ENCODE measurements at regions not wholly inside any gene's neighbourhood (a gene's known extent, or its start where the extent isn't known, plus 50 kb on each side); places are given as distances from the start of the nearest gene placed in this dataset.
"Not testable (repeated sequence)": the region's sequence is repeated elsewhere in the genome, so short reads cannot be mapped to it uniquely, and the experiment has no call there.

DNA sequence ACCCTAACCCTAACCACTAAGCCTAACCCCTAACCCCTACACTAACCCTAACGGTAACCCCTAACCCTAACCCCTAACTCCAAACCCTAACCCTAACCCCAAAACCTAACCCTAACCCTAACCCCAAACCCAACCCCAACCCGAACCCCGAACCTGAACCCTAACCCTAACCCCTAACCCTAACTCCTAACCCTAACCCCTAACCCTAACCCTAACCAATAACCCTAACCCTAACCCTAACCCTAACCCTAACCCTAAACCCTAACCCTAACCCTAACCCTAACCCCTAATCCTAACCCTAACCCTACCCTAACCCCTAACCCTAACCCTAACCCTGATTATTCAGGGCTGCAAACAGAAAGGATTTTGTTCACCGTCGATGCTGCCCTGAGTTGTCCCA is 144.6 kb upstream of the DUSP22 start:
- not testable (repeated sequence) for DNase-seq (ENCODE audit: low read depth)

GRCh38 chr6:148051-148984 is 144.0 kb upstream of the DUSP22 start:
- TF ChIP-seq CTCF (IDR thresholded peaks at IDR 0.05; ENCODE audit: low read depth, low read length) = peak; percentile 57
- H3K4me3 ChIP-seq (ENCODE audit: low read depth, low read length) = not testable (repeated sequence)
- DNase-seq (ENCODE audit: low read depth) = peak; percentile 85

More for the DNA sequence above, 144.6 kb upstream of the DUSP22 start:
- H3K4me3 ChIP-seq (ENCODE audit: low read depth, low read length) = not testable (repeated sequence)

- not testable (repeated sequence) for H3K4me3 ChIP-seq (ENCODE audit: low read depth, low read length); DNase-seq (ENCODE audit: low read depth)
These were observed 142.1 kb upstream of the DUSP22 start for GRCh38 chr6:150147-150546.

DNA sequence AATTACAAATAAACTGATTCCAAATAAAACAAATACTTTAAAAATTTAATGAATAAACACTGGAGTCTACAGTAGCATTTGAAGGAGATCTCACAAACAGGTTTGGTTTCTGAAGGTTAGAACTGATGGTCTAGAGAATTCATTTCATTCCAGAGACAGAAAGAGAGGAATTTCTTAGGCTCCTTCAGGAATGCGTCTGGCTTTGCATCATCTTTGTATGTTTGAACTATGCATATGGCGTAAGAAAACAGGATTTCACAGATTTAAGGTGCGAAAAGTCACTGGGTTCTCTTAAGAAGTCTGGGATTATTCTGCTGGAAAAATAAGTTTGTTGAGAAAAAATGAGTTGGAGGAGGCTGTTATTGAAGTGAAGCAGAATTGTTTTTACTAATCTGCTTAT is 139.9 kb upstream of the DUSP22 start:
- not testable (repeated sequence) for H3K4me3 ChIP-seq (ENCODE audit: low read depth, low read length); DNase-seq (ENCODE audit: low read depth)

GRCh38 chr6:153026-153425 is 139.3 kb upstream of the DUSP22 start:
- peak; percentile 65 for DNase-seq (ENCODE audit: low read depth)
- H3K4me3 ChIP-seq (ENCODE audit: low read depth, low read length) = not testable (repeated sequence)

DNA sequence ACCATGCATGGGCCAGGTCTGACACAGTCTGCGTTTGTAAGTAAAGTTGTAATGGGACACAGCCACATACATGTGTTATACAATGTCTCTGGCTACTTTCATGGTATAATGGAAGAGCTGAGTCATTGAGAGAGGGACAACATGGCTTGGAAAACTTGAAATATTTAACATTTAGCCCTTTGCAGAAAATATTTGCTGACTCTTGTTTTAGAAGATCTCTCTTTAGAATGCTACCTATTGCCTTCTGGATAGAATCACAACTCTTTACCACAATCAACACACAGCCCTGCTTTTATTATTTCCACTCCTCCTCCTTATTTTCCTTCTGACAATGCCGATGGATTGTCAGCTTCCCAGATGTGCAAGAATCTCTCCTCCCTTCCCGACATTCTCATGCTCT is 138.4 kb upstream of the DUSP22 start:
- H3K4me3 ChIP-seq (ENCODE audit: low read depth, low read length); DNase-seq (ENCODE audit: low read depth): not testable (repeated sequence)

GRCh38 chr6:154321-155092 is 137.8 kb upstream of the DUSP22 start:
- peak; percentile 16 for DNase-seq (ENCODE audit: low read depth)
- H3K4me3 ChIP-seq (ENCODE audit: low read depth, low read length) = not testable (repeated sequence)

GRCh38 chr6:156010-156409 is 136.3 kb upstream of the DUSP22 start:
- no peak for DNase-seq (ENCODE audit: low read depth)
- TF ChIP-seq MAX (IDR thresholded peaks at IDR 0.05; ENCODE audit: low read depth, low read length) (no peak), MYC (IDR thresholded peaks at IDR 0.05; ENCODE audit: low read depth, low read length) (no peak), CTCF (IDR thresholded peaks at IDR 0.05; ENCODE audit: low read depth, low read length) (no peak), POLR2A (IDR thresholded peaks at IDR 0.05; ENCODE audit: extremely low read depth, insufficient read length) (no peak)
- no peak overlapping the region for H3K4me3 ChIP-seq (ENCODE audit: low read depth, low read length)

DNA sequence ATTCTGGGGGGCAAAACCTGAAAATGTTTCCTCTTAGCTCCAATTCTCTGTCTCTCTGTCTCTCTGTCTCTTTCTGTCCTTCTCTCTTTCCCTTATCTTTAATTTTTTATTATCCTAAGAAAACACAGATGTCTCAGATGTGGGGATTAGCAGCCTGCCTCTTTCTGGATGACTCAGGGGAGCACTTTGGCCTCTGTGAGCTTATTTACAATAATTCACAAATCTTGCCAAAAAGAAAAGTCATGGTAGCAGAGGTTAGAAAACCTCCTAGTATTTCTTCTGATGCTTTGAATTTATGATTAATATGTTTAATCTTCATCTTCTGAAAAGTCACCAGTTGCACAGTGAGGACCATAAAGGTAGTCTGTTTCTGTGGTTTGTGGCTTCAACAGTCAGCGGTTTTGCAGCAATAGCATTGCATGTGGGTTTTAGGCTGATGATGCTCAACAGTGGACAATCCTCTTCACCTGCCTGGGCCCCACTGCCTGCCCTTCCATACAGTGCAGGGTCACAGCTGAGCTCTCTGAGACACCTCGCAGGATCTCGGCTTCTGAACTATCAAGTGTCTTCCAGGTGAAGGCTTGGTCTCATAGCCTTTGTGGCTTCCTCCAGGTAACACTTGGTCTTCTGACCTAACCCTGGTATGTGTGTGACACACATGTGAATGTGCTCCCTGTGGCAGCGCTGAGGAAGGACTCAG is 135.7 kb upstream of the DUSP22 start:
- not testable (repeated sequence) for DNase-seq (ENCODE audit: low read depth); H3K4me3 ChIP-seq (ENCODE audit: low read depth, low read length)

- TF ChIP-seq CTCF (IDR thresholded peaks at IDR 0.05; ENCODE audit: low read depth, low read length) = peak; percentile 20
- DNase-seq (ENCODE audit: low read depth) = peak; percentile 17
- H3K4me3 ChIP-seq (ENCODE audit: low read depth, low read length) = not testable (repeated sequence)
These were observed 135.1 kb upstream of the DUSP22 start for GRCh38 chr6:157176-157575.

DNA sequence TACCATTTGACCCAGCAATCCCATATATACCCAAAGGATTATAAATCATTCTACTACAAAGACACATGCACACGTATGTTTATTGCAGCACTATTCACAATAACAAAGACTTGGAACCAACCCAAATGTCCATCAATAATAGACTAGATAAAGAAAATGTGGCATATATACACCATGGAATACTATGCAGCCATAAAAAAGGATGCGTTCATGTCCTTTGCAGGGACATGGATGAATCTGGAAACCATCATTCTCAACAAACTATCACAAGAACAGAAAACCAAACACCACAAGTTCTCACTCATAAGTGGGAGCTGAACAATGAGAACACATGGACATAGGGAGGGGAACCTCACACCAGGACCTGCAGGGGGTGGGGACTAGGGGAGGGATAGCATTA is 130.6 kb upstream of the DUSP22 start:
- not testable (repeated sequence) for DNase-seq (ENCODE audit: low read depth); H3K4me3 ChIP-seq (ENCODE audit: low read depth, low read length)
